ENCODE measurements at regions not wholly inside any gene's neighbourhood (a gene's known extent, or its start where the extent isn't known, plus 50 kb on each side); places are given as distances from the start of the nearest gene placed in this dataset.
"Not testable (repeated sequence)": the region's sequence is repeated elsewhere in the genome, so short reads cannot be mapped to it uniquely, and the experiment has no call there.

DNA sequence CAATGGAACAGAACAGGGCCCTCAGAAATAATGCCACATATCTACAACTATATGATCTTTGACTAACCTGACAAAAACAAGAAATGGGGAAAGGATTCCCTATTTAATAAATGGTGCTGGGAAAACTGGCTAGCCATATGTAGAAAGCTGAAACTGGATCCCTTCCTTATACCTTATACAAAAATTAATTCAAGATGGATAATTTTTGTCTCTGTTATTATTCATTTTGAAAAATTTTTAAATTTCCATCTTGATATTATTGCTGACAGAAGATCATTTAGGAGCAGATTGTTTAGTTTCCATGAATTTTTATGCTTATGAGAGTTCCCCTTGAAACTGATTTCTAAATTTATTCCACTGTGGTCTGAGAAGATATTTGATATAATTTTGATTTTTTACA is 2039.8 kb upstream of the NUDT12 start:
- TF ChIP-seq, protein P1, sequence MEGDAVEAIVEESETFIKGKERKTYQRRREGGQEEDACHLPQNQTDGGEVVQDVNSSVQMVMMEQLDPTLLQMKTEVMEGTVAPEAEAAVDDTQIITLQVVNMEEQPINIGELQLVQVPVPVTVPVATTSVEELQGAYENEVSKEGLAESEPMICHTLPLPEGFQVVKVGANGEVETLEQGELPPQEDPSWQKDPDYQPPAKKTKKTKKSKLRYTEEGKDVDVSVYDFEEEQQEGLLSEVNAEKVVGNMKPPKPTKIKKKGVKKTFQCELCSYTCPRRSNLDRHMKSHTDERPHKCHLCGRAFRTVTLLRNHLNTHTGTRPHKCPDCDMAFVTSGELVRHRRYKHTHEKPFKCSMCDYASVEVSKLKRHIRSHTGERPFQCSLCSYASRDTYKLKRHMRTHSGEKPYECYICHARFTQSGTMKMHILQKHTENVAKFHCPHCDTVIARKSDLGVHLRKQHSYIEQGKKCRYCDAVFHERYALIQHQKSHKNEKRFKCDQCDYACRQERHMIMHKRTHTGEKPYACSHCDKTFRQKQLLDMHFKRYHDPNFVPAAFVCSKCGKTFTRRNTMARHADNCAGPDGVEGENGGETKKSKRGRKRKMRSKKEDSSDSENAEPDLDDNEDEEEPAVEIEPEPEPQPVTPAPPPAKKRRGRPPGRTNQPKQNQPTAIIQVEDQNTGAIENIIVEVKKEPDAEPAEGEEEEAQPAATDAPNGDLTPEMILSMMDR (conservative IDR thresholded peaks at IDR 0.05; ENCODE audit: low read depth, low read length), result not testable (repeated sequence)
- not testable (repeated sequence) for TF ChIP-seq EZH2 (IDR thresholded peaks at IDR 0.05; ENCODE audit: borderline replicate concordance, low read depth, low read length, poor library complexity, severe bottlenecking)

All from A673 (cell line).